ENCODE measurements at regions not wholly inside any gene's neighbourhood (a gene's known extent, or its start where the extent isn't known, plus 50 kb on each side); places are given as distances from the start of the nearest gene placed in this dataset.

DNA sequence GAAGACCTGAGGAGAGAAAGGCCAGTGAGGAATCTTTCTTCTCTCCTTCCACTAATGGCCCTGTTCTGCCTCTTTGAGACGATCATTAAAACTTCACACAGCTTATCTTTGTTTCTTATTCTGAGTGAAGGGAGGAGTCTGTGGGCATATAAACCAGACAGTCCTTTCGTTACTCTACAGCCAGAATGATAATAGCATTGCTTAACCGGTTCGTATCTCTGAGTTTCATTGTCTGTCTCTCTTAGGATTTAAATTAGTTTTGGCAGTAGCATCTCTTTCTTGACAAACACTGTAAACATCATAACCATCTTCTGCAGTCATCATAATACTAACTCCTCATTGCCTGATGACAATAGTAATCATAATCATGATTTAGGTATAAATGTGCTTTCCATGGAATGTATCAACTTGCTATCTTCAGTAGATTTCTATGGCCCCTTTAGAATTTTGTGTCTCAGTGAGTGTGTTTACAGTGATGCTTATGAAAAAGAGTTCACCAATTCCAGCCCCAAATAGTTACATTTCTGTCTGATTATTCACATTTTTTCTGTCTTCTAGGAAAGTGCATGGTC, 618.8 kb upstream of the KLF4 start:
- Histone ChIP-seq H2BK120ac (ENCODE audit: low read depth, low read length) (peak overlapping the region; percentile 5; the same call in 1 of the 2 replicates), H2BK20ac (ENCODE audit: low read depth, low read length) (no peak overlapping the region), H3K4me2 (ENCODE audit: low read depth, low read length) (0 out of 2 replicates have a peak overlapping the region, but pooled peaks have one; percentile 17), H3K9me3 (ENCODE audit: control insufficient read depth, insufficient read depth, low read length) (no peaks in the 10 kb centered on the region), H4K5ac (ENCODE audit: low read depth, low read length) (no peak overlapping the region), H4K8ac (ENCODE audit: low read depth in 2 of 2, low read length in 2 of 2) (no peak overlapping the region), H3K56ac (ENCODE audit: extremely low read depth, insufficient read depth, low read length) (no peak overlapping the region), H3K36me3 (ENCODE audit: control insufficient read depth, insufficient read depth, low read length) (no peaks in the 10 kb centered on the region), H3K18ac (ENCODE audit: low read depth, low read length) (no peak overlapping the region; the same call in 1 of the 2 replicates), H4K91ac (ENCODE audit: insufficient read depth, low read depth, low read length) (no peak overlapping the region), H3K9me1 (ENCODE audit: insufficient read depth, low read length) (no peaks in the 10 kb centered on the region), H3K27me3 (ENCODE audit: control insufficient read depth, insufficient read depth, low read length) (no peaks in the 10 kb centered on the region; the same call in 1 of the 2 replicates), H2AFZ (replicated peaks; ENCODE audit: low read length, poor library complexity) (no peak overlapping the region), H3K14ac (replicated peaks; ENCODE audit: low read depth, low read length) (no peak overlapping the region), H2BK15ac (ENCODE audit: low read depth, low read length) (no peak overlapping the region), H2AK9ac (replicated peaks; ENCODE audit: low read depth, low read length, poor library complexity) (no peak overlapping the region), H3K79me1 (ENCODE audit: low read depth in 1 of 2, low read length in 2 of 2) (no peaks in the 10 kb centered on the region), H3K4ac (ENCODE audit: low read depth, low read length) (no peak overlapping the region), H2AK5ac (ENCODE audit: low read depth, low read length) (no peak overlapping the region), H3K23ac (ENCODE audit: low read depth, low read length) (no peak overlapping the region), H2BK5ac (ENCODE audit: low read depth, low read length, poor library complexity, severe bottlenecking) (no peak overlapping the region), H3K27ac (ENCODE audit: insufficient read depth, low read length) (no peak overlapping the region), H3K4me1 (ENCODE audit: control insufficient read depth, insufficient read depth, low read length) (peaks cover 6% of the 10 kb centered on the region; the same call in 1 of the 2 replicates), H3K4me3 (ENCODE audit: insufficient read depth, low read depth, low read length) (no peak overlapping the region), H3K9ac (ENCODE audit: low read depth, low read length) (no peak overlapping the region), H4K20me1 (ENCODE audit: insufficient read depth, low read length) (no peaks in the 10 kb centered on the region)
- BruUV-seq (replicated peaks) = no TSS peak
- no CpG with 5 or more reads among the region's 4 CpGs for WGBS, 2 experiments (ENCODE audit: extremely low coverage in 2 of 2, insufficient read length in 1 of 2)
- ATAC-seq (ENCODE audit: low read depth) (peak; percentile 80), DNase-seq (no peak)
- in situ Hi-C loops (cut with MboI; ENCODE audit: low sequenced_read_pairs) = no loop called here
- TF ChIP-seq BHLHE40 (IDR thresholded peaks at IDR 0.05; ENCODE audit: low read depth, low read length) (no peak), MAFK (IDR thresholded peaks at IDR 0.05; ENCODE audit: low read depth, low read length) (no peak), RCOR1 (IDR thresholded peaks at IDR 0.05; ENCODE audit: insufficient replicate concordance, low read length) (no peak), MXI1 (IDR thresholded peaks at IDR 0.05; ENCODE audit: borderline replicate concordance, low read depth, low read length) (no peak)
- TF ChIP-seq, protein P1, sequence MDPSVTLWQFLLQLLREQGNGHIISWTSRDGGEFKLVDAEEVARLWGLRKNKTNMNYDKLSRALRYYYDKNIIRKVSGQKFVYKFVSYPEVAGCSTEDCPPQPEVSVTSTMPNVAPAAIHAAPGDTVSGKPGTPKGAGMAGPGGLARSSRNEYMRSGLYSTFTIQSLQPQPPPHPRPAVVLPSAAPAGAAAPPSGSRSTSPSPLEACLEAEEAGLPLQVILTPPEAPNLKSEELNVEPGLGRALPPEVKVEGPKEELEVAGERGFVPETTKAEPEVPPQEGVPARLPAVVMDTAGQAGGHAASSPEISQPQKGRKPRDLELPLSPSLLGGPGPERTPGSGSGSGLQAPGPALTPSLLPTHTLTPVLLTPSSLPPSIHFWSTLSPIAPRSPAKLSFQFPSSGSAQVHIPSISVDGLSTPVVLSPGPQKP (IDR thresholded peaks at IDR 0.05; ENCODE audit: borderline replicate concordance, low read depth, low read length) = no peak
- intact Hi-C loops (cut with micrococcal nuclease) = loop anchor here (5.0 kb wide), 1 partner anchor 471 kb away; no protein-coding TSS in a partner anchor
- ChIA-PET POLR2A (ENCODE audit: unreplicated experiment) (interaction anchor here (0.6 kb wide), 1 partner anchor 71 kb away, joined by 3 read pairs; no protein-coding TSS in a partner anchor), CTCF (interaction anchor here (1.1 kb wide), 1 partner anchor 14 kb away, joined by 3 read pairs; no protein-coding TSS in a partner anchor)
- dilution Hi-C loops (cut with HindIII; ENCODE audit: low sequenced_read_pairs, unreplicated experiment) = no loop called here
